ENCODE measurements at regions not wholly inside any gene's neighbourhood (a gene's known extent, or its start where the extent isn't known, plus 50 kb on each side); places are given as distances from the start of the nearest gene placed in this dataset.

- TF ChIP-seq, protein P1, sequence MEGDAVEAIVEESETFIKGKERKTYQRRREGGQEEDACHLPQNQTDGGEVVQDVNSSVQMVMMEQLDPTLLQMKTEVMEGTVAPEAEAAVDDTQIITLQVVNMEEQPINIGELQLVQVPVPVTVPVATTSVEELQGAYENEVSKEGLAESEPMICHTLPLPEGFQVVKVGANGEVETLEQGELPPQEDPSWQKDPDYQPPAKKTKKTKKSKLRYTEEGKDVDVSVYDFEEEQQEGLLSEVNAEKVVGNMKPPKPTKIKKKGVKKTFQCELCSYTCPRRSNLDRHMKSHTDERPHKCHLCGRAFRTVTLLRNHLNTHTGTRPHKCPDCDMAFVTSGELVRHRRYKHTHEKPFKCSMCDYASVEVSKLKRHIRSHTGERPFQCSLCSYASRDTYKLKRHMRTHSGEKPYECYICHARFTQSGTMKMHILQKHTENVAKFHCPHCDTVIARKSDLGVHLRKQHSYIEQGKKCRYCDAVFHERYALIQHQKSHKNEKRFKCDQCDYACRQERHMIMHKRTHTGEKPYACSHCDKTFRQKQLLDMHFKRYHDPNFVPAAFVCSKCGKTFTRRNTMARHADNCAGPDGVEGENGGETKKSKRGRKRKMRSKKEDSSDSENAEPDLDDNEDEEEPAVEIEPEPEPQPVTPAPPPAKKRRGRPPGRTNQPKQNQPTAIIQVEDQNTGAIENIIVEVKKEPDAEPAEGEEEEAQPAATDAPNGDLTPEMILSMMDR (IDR thresholded peaks at IDR 0.05 in 8 of 11, conservative IDR thresholded peaks at IDR 0.05 in 3 of 11) = no peak
- no peak for TF ChIP-seq POLR2AphosphoS5 (IDR thresholded peaks at IDR 0.05)
Observed at GRCh38 chr1:78231894-78232293, 186.1 kb downstream of the GIPC2 start.

Measured in spleen (tissue), 7 donors.